GM04504 (cell line): ENCODE measurements at regions not wholly inside any gene's neighbourhood (a gene's known extent, or its start where the extent isn't known, plus 50 kb on each side); places are given as distances from the start of the nearest gene placed in this dataset.

Source experiments
- DNase-seq: peaks from one replicate; pipeline ENCODE4 v3.0.0-alpha.2; 2012; ENCODE audit warnings: low read depth

DNA sequence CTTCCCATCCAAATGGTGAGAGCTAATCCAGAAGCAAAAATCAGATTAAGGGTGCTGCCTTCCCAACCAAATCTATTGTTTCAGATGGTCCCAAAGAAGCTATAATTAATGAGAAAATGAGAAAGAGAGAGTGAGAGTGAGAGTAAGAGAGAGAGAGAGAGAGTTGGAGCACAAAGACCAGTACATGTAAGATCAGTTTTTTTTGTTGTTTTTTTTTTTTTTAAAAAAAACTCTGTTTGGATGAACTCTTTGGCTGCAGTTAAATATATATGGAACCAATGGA is 305.6 kb downstream of the PTEN start:
- DNase-seq: no peak

GRCh38 chr10:88170628-88171027 is 307.2 kb downstream of the PTEN start:
- no peak for DNase-seq

DNA sequence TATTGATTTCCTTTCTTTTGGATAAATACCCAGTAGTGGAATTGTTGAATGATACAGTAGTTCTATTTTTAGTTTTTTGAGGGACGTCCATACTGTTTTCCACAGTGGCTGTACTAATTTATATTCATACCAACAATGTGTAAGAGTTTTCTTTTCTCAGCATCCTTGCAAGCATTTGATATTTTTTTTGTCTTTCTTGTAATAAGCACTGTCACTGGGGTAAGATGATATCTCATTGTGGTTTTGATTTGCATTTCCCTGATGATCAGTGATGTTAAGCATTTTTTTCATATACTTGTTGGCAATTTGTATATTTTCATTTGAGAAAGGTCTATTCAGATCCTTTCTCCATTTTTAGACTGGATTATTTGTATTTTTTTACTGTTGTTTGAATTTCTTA is 308.7 kb downstream of the PTEN start:
- no peak for DNase-seq

DNA sequence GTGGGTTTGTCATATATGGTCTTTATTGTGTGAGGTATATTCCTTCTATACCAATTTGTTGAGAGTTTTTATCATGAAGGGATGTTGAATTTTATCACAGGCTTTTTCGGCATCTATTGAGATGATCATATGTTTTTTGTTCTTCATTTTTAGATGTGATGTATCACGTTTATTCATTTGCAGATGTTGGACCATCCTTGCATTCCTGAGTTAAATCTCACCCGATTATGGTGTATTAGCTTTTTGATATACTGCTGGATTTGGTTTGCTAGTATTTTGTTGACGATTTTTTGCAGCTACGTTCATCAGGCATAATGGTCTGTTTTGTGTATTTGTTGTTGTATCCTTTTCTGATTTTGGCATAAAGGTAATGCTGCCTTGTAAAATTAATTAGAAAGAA is 311.0 kb downstream of the PTEN start:
- no peak for DNase-seq

GRCh38 chr10:88178758-88179157 is 315.3 kb downstream of the PTEN start:
- no peak for DNase-seq

DNA sequence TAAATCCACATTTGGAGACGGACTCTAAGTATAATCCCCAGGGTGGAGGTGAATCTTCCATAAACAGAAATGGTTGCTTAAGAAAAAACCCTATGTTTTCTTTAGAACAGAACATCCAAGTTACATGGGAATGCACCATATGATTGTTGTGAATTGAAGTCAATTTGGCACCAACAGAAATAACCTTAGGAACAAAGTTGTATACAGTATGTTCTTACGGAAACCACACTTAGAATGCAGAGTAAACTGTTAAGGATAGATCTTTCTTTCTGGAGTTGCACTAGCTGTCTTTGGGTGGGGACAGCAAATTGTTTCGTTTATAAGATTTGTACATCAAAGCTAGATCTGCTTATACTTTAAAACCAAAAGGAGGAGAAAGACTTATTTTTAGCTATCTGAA is 316.4 kb downstream of the PTEN start:
- DNase-seq: no peak

- no peak for DNase-seq
Measured at GRCh38 chr10:88181902-88182600, 318.6 kb downstream of the PTEN start.

DNA sequence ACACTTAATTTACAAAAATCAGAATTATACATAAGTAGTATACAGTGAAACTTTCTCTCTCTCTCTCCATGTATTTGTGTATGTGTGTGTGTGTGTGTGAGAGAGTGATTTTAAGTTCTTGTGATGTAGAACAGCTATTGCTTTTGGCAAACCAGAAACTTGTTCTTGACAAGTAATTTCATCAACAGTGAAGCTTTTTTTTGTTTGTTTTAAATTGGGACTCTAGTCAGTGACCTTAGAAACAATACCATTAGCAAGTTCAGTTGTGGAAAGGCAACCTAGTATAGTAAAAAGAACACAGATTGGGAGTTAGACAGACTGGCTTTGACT is 319.1 kb downstream of the PTEN start:
- no peak for DNase-seq

- DNase-seq: no peak
Measured at GRCh38 chr10:88184543-88185297, 321.3 kb downstream of the PTEN start.

GRCh38 chr10:88185830-88186229 is 322.4 kb downstream of the PTEN start:
- DNase-seq: no peak

GRCh38 chr10:88186335-88186734 is 322.9 kb downstream of the PTEN start:
- peak; percentile 54 for DNase-seq

DNA sequence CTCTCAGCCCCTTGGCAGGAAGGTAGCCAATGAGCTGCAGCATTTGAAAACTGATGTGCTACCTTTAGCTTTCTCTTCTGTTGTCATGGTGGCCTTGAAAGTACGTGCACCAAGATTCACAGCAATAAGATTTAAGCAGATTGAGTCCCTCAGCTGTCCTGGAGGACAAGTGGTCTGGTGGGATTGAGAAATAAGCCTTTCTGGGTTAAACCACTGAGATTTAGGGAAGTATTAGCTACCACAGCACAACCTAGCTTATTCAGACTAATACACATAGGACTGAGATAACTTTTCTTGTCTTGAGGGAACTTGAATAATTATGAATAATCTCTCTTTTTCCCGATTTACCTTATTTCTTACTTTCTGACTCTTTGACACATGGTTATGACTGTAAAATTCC is 324.0 kb downstream of the PTEN start:
- DNase-seq: no peak

GRCh38 chr10:88190123-88190522 is 326.7 kb downstream of the PTEN start:
- no peak for DNase-seq

DNA sequence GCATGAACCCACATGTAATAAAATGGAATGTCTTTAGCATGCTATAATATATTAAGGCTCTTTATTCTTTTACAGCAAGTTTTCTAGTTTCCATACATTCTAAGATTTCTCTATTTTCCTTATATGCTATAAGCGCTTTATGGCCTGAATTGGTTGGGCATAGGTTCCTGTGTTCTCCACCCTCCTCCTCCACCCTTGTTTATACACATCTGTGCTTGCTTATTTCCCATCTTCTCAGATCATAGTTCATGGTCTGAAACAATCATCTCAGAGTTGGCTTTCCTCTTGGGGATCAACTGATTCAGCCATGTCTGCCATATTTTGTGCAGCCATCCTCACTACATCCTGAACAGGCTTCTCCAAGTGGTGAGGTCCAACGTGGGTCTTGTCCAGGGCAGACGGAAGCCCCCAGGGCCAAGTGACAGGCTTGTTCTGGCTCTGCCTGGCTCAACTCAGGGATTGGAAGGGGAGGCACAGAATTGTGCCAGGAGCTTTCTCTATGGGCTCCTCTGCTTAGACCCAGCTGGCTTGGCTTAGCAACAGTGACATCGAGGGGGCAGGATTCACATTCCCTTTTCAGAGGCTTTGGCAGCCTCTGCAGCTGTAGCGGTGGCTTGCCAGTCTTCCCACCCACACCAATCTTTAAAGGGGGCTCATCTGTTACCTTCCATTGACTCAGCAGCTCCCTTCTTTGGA is 327.3 kb downstream of the PTEN start:
- DNase-seq: no peak

DNA sequence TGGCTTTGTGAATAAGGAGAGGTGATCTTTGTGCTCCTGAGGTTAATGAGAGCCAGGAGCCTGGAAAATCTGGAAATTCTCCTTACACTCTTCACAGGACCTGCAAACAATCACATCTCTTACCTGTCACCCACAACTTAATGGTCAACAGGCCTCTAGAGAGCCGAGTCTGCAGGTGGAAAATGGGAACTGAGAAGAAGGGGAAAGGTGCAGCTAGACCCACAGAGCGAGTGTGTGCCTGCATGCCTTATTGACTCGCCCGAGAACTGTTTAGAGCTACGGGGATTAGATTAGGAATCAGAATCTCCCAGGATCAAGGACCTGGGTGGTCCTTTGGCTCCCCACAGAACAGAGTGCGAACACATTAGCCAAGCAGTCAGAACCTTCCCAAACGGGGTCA is 329.6 kb downstream of the PTEN start:
- DNase-seq: no peak

- no peak for DNase-seq
Measured at GRCh38 chr10:88194041-88194887, 330.8 kb downstream of the PTEN start.

- no peak for DNase-seq
Measured at GRCh38 chr10:88194961-88195367, 331.5 kb downstream of the PTEN start.

- no peak for DNase-seq
Measured at GRCh38 chr10:88195841-88196240, 332.4 kb downstream of the PTEN start.

GRCh38 chr10:88196291-88196690 is 332.9 kb downstream of the PTEN start:
- no peak for DNase-seq

- DNase-seq: no peak
Measured at GRCh38 chr10:88198023-88198422, 334.6 kb downstream of the PTEN start.

DNA sequence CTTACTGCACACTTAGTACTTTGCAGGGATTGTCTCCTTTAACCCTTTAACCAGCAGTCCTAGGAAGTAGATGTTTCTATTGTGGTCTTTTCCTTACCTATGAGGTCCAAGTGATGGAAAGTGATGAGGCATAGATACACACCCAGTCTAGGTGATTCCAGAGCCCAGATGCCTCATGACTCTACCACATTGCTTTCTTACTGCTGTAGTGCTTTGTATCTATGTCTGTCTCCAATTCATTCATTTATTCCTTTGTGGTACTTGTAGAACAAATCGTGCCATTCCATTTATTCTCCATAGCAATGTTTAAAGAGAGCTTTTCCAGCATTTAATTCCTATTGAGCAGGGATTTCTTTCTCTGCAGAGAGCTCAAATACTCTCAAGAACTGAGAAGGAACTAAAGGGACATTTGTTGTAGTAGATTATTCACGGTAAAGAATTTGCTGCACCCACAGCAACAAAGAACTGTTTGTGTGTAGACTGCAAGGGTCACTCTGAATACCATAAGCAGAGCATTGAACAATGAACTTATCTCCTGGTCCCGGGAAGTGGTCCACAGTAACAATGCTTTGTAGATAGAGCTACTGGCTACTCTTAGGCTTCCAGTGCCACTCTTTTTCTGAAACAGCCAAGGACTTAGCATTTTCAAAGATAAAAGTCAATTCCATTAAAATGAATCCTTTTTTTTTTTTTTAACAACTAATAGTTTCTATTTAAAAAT is 337.0 kb downstream of the PTEN start:
- no peak for DNase-seq

GRCh38 chr10:88205842-88206446 is 342.5 kb downstream of the PTEN start:
- no peak for DNase-seq
